Large intestine (tissue), 3 donors: ENCODE measurements at regions not wholly inside any gene's neighbourhood (a gene's known extent, or its start where the extent isn't known, plus 50 kb on each side); places are given as distances from the start of the nearest gene placed in this dataset.

ENCODE experiments used
- DNase-seq, 2 donors: peaks; one replicate each; pipeline versions ENCODE4 v3.0.0 to v3.0.0-alpha.2; 2013
- H3K27ac ChIP-seq: one replicate; pipeline ENCODE4 v1.5.1; 2013; ENCODE audit warnings: low read length
- H3K27me3 ChIP-seq: 2 replicates; pipeline ENCODE4 v1.6.1; 2013; ENCODE audit warnings: low read length; ENCODE audit not compliant: control insufficient read depth, insufficient read depth
- H3K36me3 ChIP-seq: 2 replicates; pipeline ENCODE4 v1.6.1; 2013; ENCODE audit warnings: low read length; ENCODE audit not compliant: control insufficient read depth, insufficient read depth
- H3K4me1 ChIP-seq: one replicate; pipeline ENCODE4 v1.6.1; 2013; ENCODE audit warnings: low read length; ENCODE audit not compliant: control insufficient read depth, insufficient read depth
- H3K4me3 ChIP-seq: one replicate; pipeline ENCODE4 v1.5.1; 2013; ENCODE audit warnings: low read length
- H3K9me3 ChIP-seq: one replicate; pipeline ENCODE4 v1.6.1; 2013; ENCODE audit warnings: mild to moderate bottlenecking, low read depth, low read length, moderate library complexity; ENCODE audit not compliant: control insufficient read depth
- WGBS: methylation state at CpG from one replicate; pipeline ENCODE4 v1.1.5; 2013; ENCODE audit warnings: low lambda C conversion rate; ENCODE audit not compliant: insufficient coverage; 5-methylcytosine and 5-hydroxymethylcytosine counted together

GRCh38 chr3:35194666-35195065 lies 444.7 kb upstream of the ARPP21 start:
- Histone ChIP-seq H3K9me3 (no peaks in the 10 kb centered on the region), H3K27ac (no peak overlapping the region), H3K4me3 (no peak overlapping the region), H3K4me1 (no peaks in the 10 kb centered on the region), H3K27me3 (no peaks in the 10 kb centered on the region), H3K36me3 (no peaks in the 10 kb centered on the region)
- DNase-seq = no peak
- no CpG with 5 or more reads among the region's 1 CpG for WGBS

GRCh38 chr3:35198857-35199256 lies 440.5 kb upstream of the ARPP21 start:
- Histone ChIP-seq H3K27ac (no peak overlapping the region), H3K27me3 (no peaks in the 10 kb centered on the region), H3K4me1 (no peaks in the 10 kb centered on the region), H3K36me3 (no peaks in the 10 kb centered on the region), H3K9me3 (no peaks in the 10 kb centered on the region), H3K4me3 (no peak overlapping the region)
- no CpG with 5 or more reads among the region's 3 CpGs for WGBS
- no peak for DNase-seq

GRCh38 chr3:35200056-35200455 lies 439.3 kb upstream of the ARPP21 start:
- H3K36me3 ChIP-seq = no peaks in the 10 kb centered on the region

GRCh38 chr3:35201211-35201610 lies 438.1 kb upstream of the ARPP21 start:
- WGBS = 88% methylated on average over 2 of the region's 2 CpGs
- Histone ChIP-seq H3K36me3 (no peaks in the 10 kb centered on the region), H3K4me3 (no peak overlapping the region), H3K27me3 (no peaks in the 10 kb centered on the region), H3K9me3 (no peaks in the 10 kb centered on the region), H3K4me1 (no peaks in the 10 kb centered on the region), H3K27ac (no peak overlapping the region)
- no peak for DNase-seq

More at GRCh38 chr3:35200056-35200455, 439.3 kb upstream of the ARPP21 start:
- Histone ChIP-seq H3K4me3 (no peak overlapping the region), H3K9me3 (no peaks in the 10 kb centered on the region), H3K4me1 (no peaks in the 10 kb centered on the region), H3K27me3 (no peaks in the 10 kb centered on the region), H3K27ac (no peak overlapping the region)
- no peak for DNase-seq

- DNase-seq = no peak
- no CpG with 5 or more reads among the region's 31 CpGs for WGBS
- H3K27me3 ChIP-seq = no peaks in the 10 kb centered on the region
Observed at GRCh38 chr3:35215525-35216500, 423.5 kb upstream of the ARPP21 start.

GRCh38 chr3:35216501-35217266 lies 422.6 kb upstream of the ARPP21 start:
- DNase-seq = no peak
- H3K4me3 ChIP-seq = no peak overlapping the region
- H3K9me3 ChIP-seq = peaks cover 7% of the 10 kb centered on the region
- H3K36me3 ChIP-seq = no peaks in the 10 kb centered on the region
- H3K27ac ChIP-seq = no peak overlapping the region
- WGBS = no CpG with 5 or more reads among the region's 18 CpGs
- H3K27me3 ChIP-seq = no peaks in the 10 kb centered on the region
- H3K4me1 ChIP-seq = no peaks in the 10 kb centered on the region

More at GRCh38 chr3:35215525-35216500, 423.5 kb upstream of the ARPP21 start:
- no peak overlapping the region for H3K4me3 ChIP-seq
- H3K4me1 ChIP-seq = no peaks in the 10 kb centered on the region
- peaks cover 7% of the 10 kb centered on the region for H3K9me3 ChIP-seq
- no peaks in the 10 kb centered on the region for H3K36me3 ChIP-seq
- no peak overlapping the region for H3K27ac ChIP-seq

- Histone ChIP-seq H3K4me1 (no peaks in the 10 kb centered on the region), H3K4me3 (no peak overlapping the region), H3K27me3 (no peaks in the 10 kb centered on the region), H3K27ac (no peak overlapping the region), H3K9me3 (no peaks in the 10 kb centered on the region), H3K36me3 (no peaks in the 10 kb centered on the region)
- no CpG with 5 or more reads among the region's 1 CpG for WGBS
- DNase-seq = no peak
Observed at GRCh38 chr3:35223632-35224394, 415.5 kb upstream of the ARPP21 start.

- 75% methylated on average over 1 of the region's 3 CpGs for WGBS
- Histone ChIP-seq H3K36me3 (no peaks in the 10 kb centered on the region), H3K9me3 (no peaks in the 10 kb centered on the region), H3K4me1 (no peaks in the 10 kb centered on the region), H3K4me3 (no peak overlapping the region), H3K27ac (no peak overlapping the region), H3K27me3 (no peaks in the 10 kb centered on the region)
- no peak for DNase-seq
Observed at GRCh38 chr3:35224565-35225295, 414.6 kb upstream of the ARPP21 start.

GRCh38 chr3:35241236-35241635 lies 398.1 kb upstream of the ARPP21 start:
- WGBS = 33% methylated on average over 1 of the region's 2 CpGs
- Histone ChIP-seq H3K27ac (no peak overlapping the region), H3K4me1 (no peaks in the 10 kb centered on the region), H3K9me3 (no peaks in the 10 kb centered on the region), H3K27me3 (no peaks in the 10 kb centered on the region), H3K4me3 (no peak overlapping the region), H3K36me3 (no peaks in the 10 kb centered on the region)
- no peak for DNase-seq
